IMR-90 (cell line): ENCODE measurements at regions not wholly inside any gene's neighbourhood (a gene's known extent, or its start where the extent isn't known, plus 50 kb on each side); places are given as distances from the start of the nearest gene placed in this dataset.

ENCODE experiments used
- ATAC-seq: fragments of 200-7000 bp; cut with Tn5 transposase; 2 replicates; pipeline ENCODE4 v1.9.1; 2020; ENCODE audit warnings: low read depth, mild to moderate bottlenecking, moderate library complexity
- BruUV-seq: library from RNA; stranded (reverse); fragments of 400-500 nt; replicated peaks from 2 replicates; lab custom pipeline; 2021; lab: Mats Ljungman, UMichigan
- CTCF ChIA-PET: fragments of 300-600 bp; formaldehyde crosslinking; extraction: SDS; loops from one replicate; lab custom pipeline; 2021; ENCODE audit warnings: antibody characterized with exemption; lab: Yijun Ruan, JAX
- POLR2A ChIA-PET: fragments of 300-600 bp; sonication (Branson Sonifier 250); formaldehyde crosslinking; loops from one replicate; lab custom pipeline; 2022; ENCODE audit warnings: antibody characterized with exemption; ENCODE audit not compliant: unreplicated experiment; lab: Charles Lee
- DNase-seq: peaks from one replicate; pipeline ENCODE4 v3.0.0; 2013
- H2AFZ ChIP-seq: replicated peaks from 2 replicates; pipeline ENCODE3; 2013; ENCODE audit warnings: low read length, mild to moderate bottlenecking; ENCODE audit not compliant: poor library complexity
- H2AK5ac ChIP-seq: 2 replicates; pipeline ENCODE4 v1.6.1; 2013; ENCODE audit warnings: low read depth, low read length, inconsistent platforms
- H2AK9ac ChIP-seq: replicated peaks from 2 replicates; pipeline ENCODE3; 2013; ENCODE audit warnings: mild to moderate bottlenecking, low read depth, low read length, moderate library complexity; ENCODE audit not compliant: poor library complexity
- H2BK120ac ChIP-seq: 2 replicates; pipeline ENCODE4 v1.6.1; 2013; ENCODE audit warnings: low read depth, low read length, inconsistent platforms
- H2BK15ac ChIP-seq: 3 replicates; pipeline ENCODE4 v1.6.1; 2013; ENCODE audit warnings: low read depth, low read length, inconsistent platforms
- H2BK20ac ChIP-seq: 2 replicates; pipeline ENCODE4 v1.6.1; 2013; ENCODE audit warnings: low read depth, mild to moderate bottlenecking, inconsistent platforms, low read length, moderate library complexity
- H2BK5ac ChIP-seq: 2 replicates; pipeline ENCODE4 v1.6.1; 2013; ENCODE audit warnings: mild to moderate bottlenecking, low read depth, low read length, inconsistent platforms; ENCODE audit not compliant: poor library complexity, severe bottlenecking
- H3K14ac ChIP-seq: replicated peaks from 2 replicates; pipeline ENCODE4 v1.6.1; 2013; ENCODE audit warnings: low read depth, low read length, inconsistent platforms
- H3K18ac ChIP-seq: 2 replicates; pipeline ENCODE4 v1.6.1; 2013; ENCODE audit warnings: low read depth, low read length, control low read depth
- H3K23ac ChIP-seq: 2 replicates; pipeline ENCODE4 v1.6.1; 2013; ENCODE audit warnings: low read depth, low read length, inconsistent platforms
- H3K27ac ChIP-seq: 2 replicates; pipeline ENCODE4 v1.5.1; 2013; ENCODE audit warnings: mild to moderate bottlenecking, control low read depth, low read length; ENCODE audit not compliant: insufficient read depth
- H3K27me3 ChIP-seq: 2 replicates; pipeline ENCODE4 v1.6.1; 2013; ENCODE audit warnings: low read length; ENCODE audit not compliant: control insufficient read depth, insufficient read depth
- H3K36me3 ChIP-seq: 2 replicates; pipeline ENCODE4 v1.6.1; 2013; ENCODE audit warnings: low read length, mixed read lengths; ENCODE audit not compliant: control insufficient read depth, insufficient read depth
- H3K4ac ChIP-seq: 2 replicates; pipeline ENCODE4 v1.6.1; 2013; ENCODE audit warnings: low read depth, low read length, inconsistent platforms
- H3K4me1 ChIP-seq: 2 replicates; pipeline ENCODE4 v1.6.1; 2013; ENCODE audit warnings: low read length, mixed read lengths; ENCODE audit not compliant: control insufficient read depth, insufficient read depth
- H3K4me2 ChIP-seq: 2 replicates; pipeline ENCODE4 v1.6.1; 2013; ENCODE audit warnings: low read depth, mild to moderate bottlenecking, control low read depth, low read length, moderate library complexity
- H3K4me3 ChIP-seq: 2 replicates; pipeline ENCODE4 v1.5.1; 2013; ENCODE audit warnings: low read depth, mild to moderate bottlenecking, control low read depth, low read length, moderate library complexity; ENCODE audit not compliant: insufficient read depth
- H3K56ac ChIP-seq: 2 replicates; pipeline ENCODE4 v1.6.1; 2013; ENCODE audit warnings: low read length, inconsistent platforms; ENCODE audit not compliant: insufficient read depth; ENCODE audit errors: extremely low read depth
- H3K79me1 ChIP-seq, 2 experiments: 2 replicates each; pipeline ENCODE4 v1.6.1; 2013; ENCODE audit warnings: low read length in 2 of 2, inconsistent platforms in 1 of 2, low read depth in 1 of 2
- H3K9ac ChIP-seq: 2 replicates; pipeline ENCODE4 v1.6.1; 2013; ENCODE audit warnings: low read depth, low read length, control low read depth
- H3K9me1 ChIP-seq: 2 replicates; pipeline ENCODE4 v1.6.1; 2013; ENCODE audit warnings: low read length, inconsistent platforms; ENCODE audit not compliant: insufficient read depth
- H3K9me3 ChIP-seq: 2 replicates; pipeline ENCODE4 v1.6.1; 2013; ENCODE audit warnings: low read length; ENCODE audit not compliant: control insufficient read depth, insufficient read depth
- H4K20me1 ChIP-seq: 2 replicates; pipeline ENCODE4 v1.6.1; 2013; ENCODE audit warnings: low read length, inconsistent platforms; ENCODE audit not compliant: insufficient read depth
- H4K5ac ChIP-seq: 2 replicates; pipeline ENCODE4 v1.6.1; 2013; ENCODE audit warnings: mild to moderate bottlenecking, low read depth, low read length, control low read depth
- H4K8ac ChIP-seq, 2 experiments: 2 replicates each; pipeline ENCODE4 v1.6.1; 2013; ENCODE audit warnings: low read depth in 2 of 2, low read length in 2 of 2, control low read depth in 1 of 2, inconsistent platforms in 1 of 2
- H4K91ac ChIP-seq: 2 replicates; pipeline ENCODE4 v1.6.1; 2013; ENCODE audit warnings: low read depth, low read length, inconsistent platforms; ENCODE audit not compliant: insufficient read depth
- FOS ChIP-seq: fragments of 150-350 bp; IDR thresholded peaks from 2 replicates; pipeline ENCODE4 v1.6.1; 2016; ENCODE audit warnings: low read depth, low read length
- RAD21 ChIP-seq: IDR thresholded peaks from 2 replicates; pipeline ENCODE4 v1.6.1; 2012; ENCODE audit warnings: low read length, improper control_type of control experiment
- RCOR1 ChIP-seq: IDR thresholded peaks from 2 replicates; pipeline ENCODE4 v1.6.1; 2012; ENCODE audit warnings: mild to moderate bottlenecking, low read length, improper control_type of control experiment; ENCODE audit not compliant: insufficient replicate concordance
- WGBS, 2 experiments: methylation state at CpG; one replicate each; pipeline versions ENCODE4 v1.1.5 to v1.1.7; 2013; ENCODE audit warnings: missing lambda C conversion rate in 2 of 2; ENCODE audit not compliant: insufficient read length in 1 of 2; ENCODE audit errors: extremely low coverage in 2 of 2; 5-methylcytosine and 5-hydroxymethylcytosine counted together
- dilution Hi-C: fragments of 300-500 bp; cut with HindIII; formaldehyde crosslinking; loops from one replicate; pipeline ENCODE4 v1.14.3; 2018; ENCODE audit warnings: low sequenced_read_pairs; ENCODE audit not compliant: unreplicated experiment
- in situ Hi-C: fragments of 300-500 bp; cut with MboI; formaldehyde crosslinking; loops from 3 replicates; pipeline ENCODE4 v1.14.3; 2019; ENCODE audit warnings: low sequenced_read_pairs, inconsistent platforms, mixed read lengths
- intact Hi-C: fragments of 100-400 bp; cut with micrococcal nuclease; formaldehyde crosslinking; loops from 2 replicates; pipeline ENCODE4 v1.10.0; 2022
- TF ChIP-seq, protein P1 (sequence below): conservative IDR thresholded peaks from 2 replicates; pipeline ENCODE4 v1.5.1; 2012; ENCODE audit warnings: mild to moderate bottlenecking, low read depth, low read length, improper control_type of control experiment

GRCh38 chr5:86175224-86175623 lies 442.5 kb upstream of the COX7C start:
- no peak overlapping the region for H3K23ac ChIP-seq
- no peaks in the 10 kb centered on the region for H3K27me3 ChIP-seq
- ChIA-PET POLR2A (no interaction called here), CTCF (no interaction called here)
- no CpG with 5 or more reads among the region's 1 CpG for WGBS, 2 experiments
- dilution Hi-C loops (no loop called here), in situ Hi-C loops (no loop called here), intact Hi-C loops (no loop called here)
- no peaks in the 10 kb centered on the region for H3K9me1 ChIP-seq
- H3K4ac ChIP-seq: no peak overlapping the region
- H4K5ac ChIP-seq: no peak overlapping the region
- no TSS peak for BruUV-seq
- no peak overlapping the region for H2AK5ac ChIP-seq
- H3K36me3 ChIP-seq: no peaks in the 10 kb centered on the region
- TF ChIP-seq FOS (no peak), RAD21 (no peak), RCOR1 (no peak)
- TF ChIP-seq, protein P1, sequence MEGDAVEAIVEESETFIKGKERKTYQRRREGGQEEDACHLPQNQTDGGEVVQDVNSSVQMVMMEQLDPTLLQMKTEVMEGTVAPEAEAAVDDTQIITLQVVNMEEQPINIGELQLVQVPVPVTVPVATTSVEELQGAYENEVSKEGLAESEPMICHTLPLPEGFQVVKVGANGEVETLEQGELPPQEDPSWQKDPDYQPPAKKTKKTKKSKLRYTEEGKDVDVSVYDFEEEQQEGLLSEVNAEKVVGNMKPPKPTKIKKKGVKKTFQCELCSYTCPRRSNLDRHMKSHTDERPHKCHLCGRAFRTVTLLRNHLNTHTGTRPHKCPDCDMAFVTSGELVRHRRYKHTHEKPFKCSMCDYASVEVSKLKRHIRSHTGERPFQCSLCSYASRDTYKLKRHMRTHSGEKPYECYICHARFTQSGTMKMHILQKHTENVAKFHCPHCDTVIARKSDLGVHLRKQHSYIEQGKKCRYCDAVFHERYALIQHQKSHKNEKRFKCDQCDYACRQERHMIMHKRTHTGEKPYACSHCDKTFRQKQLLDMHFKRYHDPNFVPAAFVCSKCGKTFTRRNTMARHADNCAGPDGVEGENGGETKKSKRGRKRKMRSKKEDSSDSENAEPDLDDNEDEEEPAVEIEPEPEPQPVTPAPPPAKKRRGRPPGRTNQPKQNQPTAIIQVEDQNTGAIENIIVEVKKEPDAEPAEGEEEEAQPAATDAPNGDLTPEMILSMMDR: no peak
- no peak overlapping the region for H2BK15ac ChIP-seq
- H2AK9ac ChIP-seq: no peak overlapping the region
- no peak overlapping the region for H3K27ac ChIP-seq
- H4K91ac ChIP-seq: no peak overlapping the region
- no peaks in the 10 kb centered on the region for H3K79me1 ChIP-seq
- ATAC-seq: no peak
- H3K4me2 ChIP-seq: no peak overlapping the region
- H3K9ac ChIP-seq: no peak overlapping the region
- H2AFZ ChIP-seq: no peak overlapping the region
- no peak overlapping the region for H3K4me3 ChIP-seq
- no peak overlapping the region for H2BK20ac ChIP-seq
- no peak overlapping the region for H3K14ac ChIP-seq
- peaks cover 5% of the 10 kb centered on the region for H3K9me3 ChIP-seq
- H2BK5ac ChIP-seq: no peak overlapping the region
- H3K56ac ChIP-seq: no peak overlapping the region
- no peaks in the 10 kb centered on the region for H4K20me1 ChIP-seq
- H2BK120ac ChIP-seq: no peak overlapping the region
- no peaks in the 10 kb centered on the region for H3K4me1 ChIP-seq
- no peak overlapping the region for H4K8ac ChIP-seq
- H3K18ac ChIP-seq: no peak overlapping the region
- no peak for DNase-seq
